Smooth muscle cell (in vitro differentiated cells): ENCODE measurements at regions not wholly inside any gene's neighbourhood (a gene's known extent, or its start where the extent isn't known, plus 50 kb on each side); places are given as distances from the start of the nearest gene placed in this dataset.

Experiments used
- DNase-seq: peaks from one replicate; lab custom pipeline; 2025; ENCODE audit not compliant: unreplicated experiment; lab: John Stamatoyannopoulos, UW
- H2AFZ ChIP-seq: fragments of 200-600 bp; sonication (generic); 2 replicates; pipeline ENCODE4 v1.6.0; 2016; ENCODE audit warnings: antibody characterized with exemption, low read depth, mild to moderate bottlenecking
- H3F3A ChIP-seq: fragments of 200-600 bp; sonication (generic); 2 replicates; pipeline ENCODE4 v1.6.0; 2017; ENCODE audit warnings: antibody characterized with exemption, low read depth
- H3K27ac ChIP-seq: fragments of 200-600 bp; sonication (generic); 2 replicates; pipeline ENCODE4 v1.5.1; 2016; ENCODE audit warnings: low read depth, mild to moderate bottlenecking
- H3K27me3 ChIP-seq: fragments of 200-600 bp; sonication (generic); 2 replicates; pipeline ENCODE4 v1.6.1; 2016; ENCODE audit warnings: low read depth, mild to moderate bottlenecking
- H3K36me3 ChIP-seq: fragments of 200-600 bp; sonication (generic); 2 replicates; pipeline ENCODE4 v1.5.1; 2016; ENCODE audit warnings: low read depth
- H3K4me1 ChIP-seq: fragments of 200-600 bp; sonication (generic); 2 replicates; pipeline ENCODE4 v1.5.1; 2016; ENCODE audit warnings: low read depth
- H3K4me2 ChIP-seq: fragments of 200-600 bp; sonication (generic); 2 replicates; pipeline ENCODE4 v1.6.0; 2016; ENCODE audit warnings: mild to moderate bottlenecking
- H3K4me3 ChIP-seq: fragments of 200-600 bp; sonication (generic); 2 replicates; pipeline ENCODE4 v1.5.1; 2016; ENCODE audit warnings: mild to moderate bottlenecking
- H3K79me2 ChIP-seq: fragments of 200-600 bp; sonication (generic); 2 replicates; pipeline ENCODE4 v1.6.0; 2016; ENCODE audit warnings: low read depth, mild to moderate bottlenecking
- H3K9ac ChIP-seq: fragments of 200-600 bp; sonication (generic); 2 replicates; pipeline ENCODE4 v1.6.0; 2016; ENCODE audit warnings: low read depth
- H3K9me3 ChIP-seq: fragments of 200-600 bp; sonication (generic); replicated peaks from 2 replicates; pipeline ENCODE4 v1.5.1; 2016; ENCODE audit warnings: low read depth
- H4K20me1 ChIP-seq: fragments of 200-600 bp; sonication (generic); 2 replicates; pipeline ENCODE4 v1.6.0; 2016; ENCODE audit warnings: low read depth
- WGBS: methylation state at CpG from one replicate; pipeline ENCODE4 v1.1.7; 2016; ENCODE audit warnings: low lambda C conversion rate; 5-methylcytosine and 5-hydroxymethylcytosine counted together
- TF ChIP-seq, protein P1 (sequence below): fragments of 200-600 bp; sonication (generic); IDR thresholded peaks from 2 replicates; pipeline ENCODE4 v1.5.1; 2017; ENCODE audit warnings: borderline replicate concordance, mild to moderate bottlenecking, antibody characterized with exemption; ENCODE audit not compliant: insufficient read depth, poor library complexity, severe bottlenecking

- H3K9ac ChIP-seq, result no peak overlapping the region
- H3K4me3 ChIP-seq, result no peak overlapping the region
- no peak overlapping the region for H3K4me2 ChIP-seq
- H3K79me2 ChIP-seq, result no peaks in the 10 kb centered on the region
- H3K9me3 ChIP-seq, result no peaks in the 10 kb centered on the region
- TF ChIP-seq, protein P1, sequence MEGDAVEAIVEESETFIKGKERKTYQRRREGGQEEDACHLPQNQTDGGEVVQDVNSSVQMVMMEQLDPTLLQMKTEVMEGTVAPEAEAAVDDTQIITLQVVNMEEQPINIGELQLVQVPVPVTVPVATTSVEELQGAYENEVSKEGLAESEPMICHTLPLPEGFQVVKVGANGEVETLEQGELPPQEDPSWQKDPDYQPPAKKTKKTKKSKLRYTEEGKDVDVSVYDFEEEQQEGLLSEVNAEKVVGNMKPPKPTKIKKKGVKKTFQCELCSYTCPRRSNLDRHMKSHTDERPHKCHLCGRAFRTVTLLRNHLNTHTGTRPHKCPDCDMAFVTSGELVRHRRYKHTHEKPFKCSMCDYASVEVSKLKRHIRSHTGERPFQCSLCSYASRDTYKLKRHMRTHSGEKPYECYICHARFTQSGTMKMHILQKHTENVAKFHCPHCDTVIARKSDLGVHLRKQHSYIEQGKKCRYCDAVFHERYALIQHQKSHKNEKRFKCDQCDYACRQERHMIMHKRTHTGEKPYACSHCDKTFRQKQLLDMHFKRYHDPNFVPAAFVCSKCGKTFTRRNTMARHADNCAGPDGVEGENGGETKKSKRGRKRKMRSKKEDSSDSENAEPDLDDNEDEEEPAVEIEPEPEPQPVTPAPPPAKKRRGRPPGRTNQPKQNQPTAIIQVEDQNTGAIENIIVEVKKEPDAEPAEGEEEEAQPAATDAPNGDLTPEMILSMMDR, result no peak
- 49% methylated on average over 2 of the region's 2 CpGs for WGBS
- H3K27me3 ChIP-seq, result peaks cover 21% of the 10 kb centered on the region
- no peaks in the 10 kb centered on the region for H4K20me1 ChIP-seq
- H3F3A ChIP-seq, result no peaks in the 10 kb centered on the region
- no peak overlapping the region for H3K27ac ChIP-seq
- DNase-seq, result no peak
- H2AFZ ChIP-seq, result no peak overlapping the region
- no peaks in the 10 kb centered on the region for H3K4me1 ChIP-seq
- no peaks in the 10 kb centered on the region for H3K36me3 ChIP-seq
Measured at GRCh38 chr15:95897651-95898050, 432.8 kb upstream of the NR2F2 start.

GRCh38 chr15:95898761-95899160, 431.7 kb upstream of the NR2F2 start:
- TF ChIP-seq, protein P1, result no peak
- no peaks in the 10 kb centered on the region for H3K36me3 ChIP-seq
- H3K4me1 ChIP-seq, result no peaks in the 10 kb centered on the region
- H3K9me3 ChIP-seq, result no peaks in the 10 kb centered on the region
- H3K79me2 ChIP-seq, result no peaks in the 10 kb centered on the region
- WGBS, result 78% methylated on average over 1 of the region's 1 CpG
- no peak overlapping the region for H3K9ac ChIP-seq
- no peaks in the 10 kb centered on the region for H3F3A ChIP-seq
- no peak overlapping the region for H2AFZ ChIP-seq
- no peak overlapping the region for H3K27ac ChIP-seq
- no peaks in the 10 kb centered on the region for H4K20me1 ChIP-seq
- H3K4me2 ChIP-seq, result no peak overlapping the region
- peaks cover 22% of the 10 kb centered on the region for H3K27me3 ChIP-seq
- no peak for DNase-seq
- no peak overlapping the region for H3K4me3 ChIP-seq

DNA sequence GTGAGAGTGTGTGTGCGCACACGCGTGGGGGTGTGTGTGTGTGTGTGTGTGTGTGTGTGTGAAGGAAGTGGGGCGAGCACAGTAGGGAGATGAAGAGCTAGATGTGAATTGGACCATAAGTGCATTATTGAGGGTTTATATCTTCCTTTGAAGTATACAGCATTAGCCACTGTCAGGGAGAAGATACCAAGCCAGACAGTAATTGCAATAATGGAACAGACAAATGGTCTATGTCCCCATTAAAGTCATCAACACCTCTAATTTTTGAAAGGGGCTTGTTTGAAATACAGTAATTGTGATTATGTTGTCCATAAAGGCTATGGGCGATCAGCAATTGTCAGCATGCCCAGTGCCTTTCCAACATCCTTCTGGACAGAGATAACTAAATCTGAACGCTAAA, 429.2 kb upstream of the NR2F2 start:
- Histone ChIP-seq H3K79me2 (no peaks in the 10 kb centered on the region), H3K27ac (no peak overlapping the region), H2AFZ (no peak overlapping the region), H3K4me1 (no peaks in the 10 kb centered on the region), H4K20me1 (no peaks in the 10 kb centered on the region), H3K9me3 (no peaks in the 10 kb centered on the region), H3K27me3 (peaks cover 22% of the 10 kb centered on the region), H3K36me3 (no peaks in the 10 kb centered on the region), H3K9ac (no peak overlapping the region), H3F3A (no peaks in the 10 kb centered on the region), H3K4me2 (no peak overlapping the region), H3K4me3 (no peak overlapping the region)
- TF ChIP-seq, protein P1, result no peak
- WGBS, result 85% methylated on average over 6 of the region's 6 CpGs
- no peak for DNase-seq

- no peak overlapping the region for H3K4me2 ChIP-seq
- TF ChIP-seq, protein P1, result no peak
- no peaks in the 10 kb centered on the region for H4K20me1 ChIP-seq
- no peaks in the 10 kb centered on the region for H3K9me3 ChIP-seq
- peaks cover 32% of the 10 kb centered on the region for H3K27me3 ChIP-seq
- no peak overlapping the region for H3K4me3 ChIP-seq
- no peaks in the 10 kb centered on the region for H3F3A ChIP-seq
- H3K9ac ChIP-seq, result no peak overlapping the region
- no peak for DNase-seq
- H2AFZ ChIP-seq, result no peak overlapping the region
- H3K79me2 ChIP-seq, result no peaks in the 10 kb centered on the region
- H3K36me3 ChIP-seq, result no peaks in the 10 kb centered on the region
- WGBS, result 90% methylated on average over 3 of the region's 3 CpGs
- no peak overlapping the region for H3K27ac ChIP-seq
- no peaks in the 10 kb centered on the region for H3K4me1 ChIP-seq
Measured at GRCh38 chr15:95902606-95903005, 427.9 kb upstream of the NR2F2 start.
